ENCODE measurements at regions not wholly inside any gene's neighbourhood (a gene's known extent, or its start where the extent isn't known, plus 50 kb on each side); places are given as distances from the start of the nearest gene placed in this dataset.
"Not testable (repeated sequence)": the region's sequence is repeated elsewhere in the genome, so short reads cannot be mapped to it uniquely, and the experiment has no call there.

DNA sequence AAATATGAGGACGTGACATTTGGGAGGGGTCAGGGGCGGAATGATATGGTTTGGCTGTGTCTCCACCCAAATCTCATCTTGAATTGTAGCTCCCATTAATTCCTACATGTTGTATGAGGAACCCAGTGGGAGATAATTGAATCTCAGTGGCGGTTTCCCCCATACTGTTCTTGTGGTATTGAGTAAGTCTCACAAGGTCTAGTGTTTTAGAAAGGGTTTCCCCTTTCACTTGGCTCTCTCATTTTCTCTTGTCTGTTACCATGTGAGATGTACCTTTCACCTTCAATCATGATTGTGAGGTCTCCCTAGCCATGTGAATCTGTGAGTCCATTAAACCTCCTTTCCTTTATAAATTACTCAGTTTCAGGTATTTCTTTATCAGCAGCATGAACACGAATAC is 663.6 kb upstream of the CHRM3 start:
- no peak for DNase-seq

GRCh38 chr1:238710697-238711096 is 675.7 kb upstream of the CHRM3 start:
- no peak for DNase-seq

GRCh38 chr1:238701024-238701423 is 685.3 kb upstream of the CHRM3 start:
- no peak for DNase-seq

- DNase-seq = no peak
These were observed 696.0 kb upstream of the CHRM3 start for GRCh38 chr1:238690415-238690814.

DNA sequence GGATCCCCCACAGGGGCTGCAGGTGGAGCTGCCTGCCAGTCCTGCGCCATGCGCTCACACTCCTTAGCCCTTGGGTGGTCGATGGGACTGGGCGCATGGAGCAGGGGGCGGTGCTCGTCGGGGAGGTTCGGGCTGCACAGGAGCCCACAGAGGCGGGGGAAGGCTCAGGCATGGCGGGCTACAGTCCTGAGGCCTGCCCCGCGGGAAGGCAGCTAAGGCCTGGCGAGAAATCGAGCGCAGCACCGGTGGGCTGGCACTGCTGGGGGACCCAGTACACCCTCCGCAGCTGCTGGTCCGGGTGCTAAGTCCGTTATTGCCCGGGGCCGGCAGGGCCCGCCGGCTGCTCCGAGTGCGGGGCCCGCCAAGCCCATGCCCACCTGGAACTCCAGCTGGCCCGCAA is 701.8 kb upstream of the CHRM3 start:
- not testable (repeated sequence) for DNase-seq

- DNase-seq = no peak
These were observed 704.9 kb upstream of the CHRM3 start for GRCh38 chr1:238681451-238681850.

DNA sequence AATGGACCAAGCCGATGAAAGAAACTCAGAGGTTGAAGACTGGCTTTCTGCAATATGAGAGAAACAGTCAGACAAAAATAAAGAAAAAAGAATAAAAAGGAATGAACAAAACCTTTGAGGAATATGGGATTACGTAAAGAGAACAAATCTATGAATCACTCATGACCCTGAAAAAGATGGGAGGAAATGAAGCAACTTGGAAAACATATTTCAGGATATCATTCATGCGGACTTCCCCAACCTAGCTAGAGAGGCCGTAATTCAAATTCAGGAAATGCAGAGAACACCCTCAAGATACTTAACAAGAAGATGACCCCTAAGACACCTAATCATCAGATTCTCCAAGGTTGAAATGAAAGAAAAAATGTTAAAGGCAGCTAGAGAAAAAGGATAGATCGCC is 705.3 kb upstream of the CHRM3 start:
- DNase-seq = no peak

- DNase-seq = no peak
These were observed 708.8 kb upstream of the CHRM3 start for GRCh38 chr1:238677567-238677966.

DNA sequence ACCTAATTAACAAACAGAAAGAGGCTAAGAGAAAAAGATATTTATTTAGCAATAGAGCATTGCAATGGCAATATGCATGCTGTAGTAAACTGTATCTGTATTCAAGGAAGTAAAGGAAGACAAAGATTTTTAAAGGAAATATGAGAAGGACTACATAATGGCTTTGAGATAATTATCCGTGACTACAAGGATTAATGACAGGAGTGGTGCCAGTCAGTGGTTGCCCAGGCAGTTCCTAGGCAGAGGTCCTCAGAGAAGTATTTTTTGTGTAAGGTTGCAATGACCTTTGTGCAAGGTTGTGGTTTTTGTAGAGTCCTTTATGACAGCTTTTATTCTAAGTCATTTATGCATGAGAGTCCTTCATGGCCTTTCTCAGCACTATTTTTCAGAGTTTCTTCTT is 711.1 kb upstream of the CHRM3 start:
- DNase-seq = no peak

DNA sequence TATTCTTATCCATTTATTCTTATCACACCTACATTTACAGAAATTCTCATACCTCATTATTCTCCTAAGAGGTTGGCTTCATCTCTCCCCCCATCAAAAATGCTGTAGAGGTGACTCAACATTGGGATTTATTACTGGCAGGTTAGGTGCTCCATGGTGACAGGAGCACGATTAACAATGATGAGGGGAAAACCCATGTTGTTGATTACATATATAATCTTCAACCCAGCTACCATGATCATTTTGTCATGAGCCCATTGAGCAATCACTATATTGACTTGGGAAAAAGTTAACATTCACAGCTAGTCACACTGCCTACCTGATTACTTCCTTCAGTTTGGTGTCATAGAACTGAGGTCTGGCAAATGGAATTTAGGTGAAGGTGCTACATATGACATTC is 712.1 kb upstream of the CHRM3 start:
- DNase-seq = no peak

- DNase-seq = no peak
These were observed 712.8 kb upstream of the CHRM3 start for GRCh38 chr1:238673561-238673960.

- no peak for DNase-seq
These were observed 713.6 kb upstream of the CHRM3 start for GRCh38 chr1:238672806-238673205.

DNA sequence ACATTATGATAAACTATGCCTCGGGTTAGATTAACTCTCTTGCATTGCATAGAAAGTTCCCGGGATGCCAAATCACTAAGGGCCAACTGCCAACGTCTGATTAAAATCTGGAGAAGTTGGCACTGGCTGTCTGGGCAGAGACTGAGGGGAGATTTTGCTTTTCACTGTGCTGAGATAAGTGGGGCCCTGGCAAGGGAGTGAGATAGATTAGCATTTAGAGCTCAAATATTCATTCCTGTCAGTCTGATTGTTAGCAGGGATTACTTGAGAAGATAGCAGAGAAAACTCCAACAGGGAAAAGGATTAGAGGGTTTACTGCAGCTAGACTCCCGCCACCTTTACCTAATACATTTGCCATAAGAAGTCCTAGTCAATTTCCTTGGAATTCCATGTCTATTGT is 714.1 kb upstream of the CHRM3 start:
- DNase-seq = no peak

GRCh38 chr1:238664139-238664538 is 722.2 kb upstream of the CHRM3 start:
- no peak for DNase-seq

- no peak for DNase-seq
These were observed 725.5 kb upstream of the CHRM3 start for GRCh38 chr1:238660849-238661248.

GRCh38 chr1:238658763-238659162 is 727.6 kb upstream of the CHRM3 start:
- no peak for DNase-seq

GRCh38 chr1:238653693-238654321 is 732.6 kb upstream of the CHRM3 start:
- no peak for DNase-seq

DNA sequence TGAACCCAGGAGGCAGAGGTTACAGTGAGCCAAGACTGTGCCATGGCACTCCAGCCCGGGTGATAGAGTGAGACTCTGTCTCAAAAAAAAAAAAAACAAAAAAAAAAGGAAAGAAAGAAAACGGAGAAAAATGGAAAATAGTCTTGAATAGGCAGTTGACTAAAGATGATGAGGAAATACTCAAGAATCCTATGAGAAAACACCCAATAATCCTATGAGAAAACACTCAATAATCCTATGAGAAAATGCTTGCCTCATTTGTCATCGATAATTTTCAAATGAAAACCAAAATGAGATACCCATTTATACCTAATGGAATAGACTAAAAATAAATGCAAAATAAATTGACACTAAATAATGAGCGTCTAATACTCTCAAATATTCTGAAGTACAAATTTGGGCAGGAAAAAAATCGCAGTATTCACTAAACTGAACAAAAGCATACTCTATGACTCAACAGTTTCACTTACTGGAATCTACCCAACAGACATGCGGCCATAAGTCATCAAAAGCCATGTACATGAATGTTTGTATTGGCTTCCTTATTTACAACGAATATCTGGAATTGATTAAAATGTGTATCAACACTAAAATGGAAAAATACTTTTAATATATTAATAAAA is 733.9 kb upstream of the CHRM3 start:
- DNase-seq = no peak

DNA sequence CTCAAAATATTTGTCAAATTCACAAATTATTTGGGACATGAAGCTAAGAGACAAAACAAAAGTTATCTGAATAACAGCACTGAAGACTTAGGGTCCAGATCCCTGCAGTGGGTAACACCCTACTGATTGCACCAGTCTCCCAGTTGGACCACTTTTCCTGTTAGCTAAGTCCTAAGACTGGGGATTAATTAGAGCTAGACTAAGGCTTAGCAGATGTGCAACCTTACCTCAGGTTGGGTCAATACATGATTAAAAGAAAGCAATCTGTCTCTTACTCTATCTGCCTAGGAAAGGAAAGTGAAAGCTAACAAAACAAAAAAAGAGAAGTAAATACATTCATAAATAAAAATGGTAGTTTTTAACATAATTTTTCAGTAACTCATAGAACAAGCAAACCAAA is 737.2 kb upstream of the CHRM3 start:
- DNase-seq = no peak

DNA sequence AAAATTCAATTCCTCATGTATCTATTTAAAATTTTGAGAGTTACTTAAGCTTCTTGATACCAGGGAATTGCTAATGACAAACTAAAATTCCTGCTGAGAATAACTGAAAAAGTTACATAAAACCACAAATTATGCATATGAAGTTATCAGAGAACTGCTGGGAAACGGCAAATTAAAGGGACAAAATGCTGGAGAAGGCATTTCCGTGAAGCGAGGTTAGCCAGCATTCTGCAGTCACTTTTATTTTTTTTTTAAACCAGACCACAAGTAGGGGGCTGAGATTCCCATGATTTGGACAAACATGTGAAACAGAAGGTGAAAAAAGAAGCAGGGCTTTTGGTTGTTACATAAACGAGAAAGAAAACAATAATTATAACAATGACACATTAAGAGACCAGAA is 737.6 kb upstream of the CHRM3 start:
- no peak for DNase-seq

- DNase-seq = no peak
These were observed 738.1 kb upstream of the CHRM3 start for GRCh38 chr1:238648296-238648695.

- no peak for DNase-seq
These were observed 738.5 kb upstream of the CHRM3 start for GRCh38 chr1:238647877-238648276.

DNA sequence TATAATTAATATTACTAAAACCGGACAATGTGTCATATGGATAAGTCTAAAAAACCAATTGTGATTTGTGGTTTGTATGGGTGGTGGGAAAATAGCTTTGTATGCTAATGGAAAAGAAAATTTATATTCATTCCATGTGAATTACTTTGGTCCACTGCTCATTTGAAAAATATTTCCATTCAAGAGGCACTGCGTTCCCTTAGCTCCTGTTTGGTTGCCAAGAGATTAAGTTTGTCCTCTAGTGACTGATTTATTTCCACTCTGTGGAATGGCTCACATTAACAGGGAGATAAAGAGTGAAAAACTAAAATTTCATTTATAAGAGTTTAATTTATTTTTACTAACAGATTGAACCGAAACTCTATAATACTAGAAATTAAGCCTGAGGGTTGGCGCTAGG is 744.1 kb upstream of the CHRM3 start:
- DNase-seq = no peak

GRCh38 chr1:238639861-238640260 is 746.5 kb upstream of the CHRM3 start:
- DNase-seq = no peak

DNA sequence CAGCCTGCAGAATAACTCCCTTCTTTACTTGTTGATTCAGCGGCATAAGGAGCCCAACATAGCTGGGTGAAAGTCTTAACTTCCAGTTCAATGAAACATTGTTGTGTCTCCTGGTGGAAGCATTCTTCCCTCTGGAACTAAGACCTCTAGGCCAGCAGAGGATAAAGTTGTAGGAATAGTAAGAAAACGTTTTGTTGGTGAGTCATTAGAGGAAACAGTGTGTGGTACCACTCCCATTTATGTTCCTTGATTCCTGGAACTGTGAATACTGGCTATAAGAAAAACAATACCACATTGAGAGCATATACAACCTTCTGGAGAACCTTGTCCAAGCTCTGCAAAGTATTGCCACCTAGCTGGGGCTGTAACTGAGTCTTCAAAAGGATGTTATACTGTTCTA is 737.4 kb upstream of the ZP4 start:
- no peak for DNase-seq

All from activated CD4-positive, alpha-beta T cell treated with anti-CD3 and anti-CD28 coated beads, Interleukin-2, Interleukin-6, amounts not matched to agents 100 ng/mL and 50 ng/mL, durations not matched to agents 16 hours and 8 hours (primary cell).